ENCODE measurements at regions not wholly inside any gene's neighbourhood (a gene's known extent, or its start where the extent isn't known, plus 50 kb on each side); places are given as distances from the start of the nearest gene placed in this dataset.

DNA sequence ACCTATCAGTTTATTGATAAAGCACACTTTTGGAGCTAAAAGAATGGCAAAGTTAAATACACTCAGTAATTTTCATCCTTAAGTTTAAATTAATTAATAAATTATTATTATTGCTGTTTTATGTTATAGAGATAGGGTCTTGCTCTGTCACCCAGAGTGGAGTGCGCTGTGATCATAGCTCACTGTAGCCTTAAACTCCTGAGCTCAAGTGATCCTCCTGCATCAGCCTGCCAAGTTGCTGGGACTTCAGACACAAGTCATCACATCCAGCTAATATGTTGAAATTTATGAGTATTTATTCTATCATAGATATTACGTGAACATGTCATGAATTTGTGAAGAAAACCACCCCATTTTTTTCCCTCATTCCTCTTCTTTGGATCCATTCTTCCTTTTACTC lies 64.2 kb downstream of the GJA1 start:
- DNase-seq = no peak

DNA sequence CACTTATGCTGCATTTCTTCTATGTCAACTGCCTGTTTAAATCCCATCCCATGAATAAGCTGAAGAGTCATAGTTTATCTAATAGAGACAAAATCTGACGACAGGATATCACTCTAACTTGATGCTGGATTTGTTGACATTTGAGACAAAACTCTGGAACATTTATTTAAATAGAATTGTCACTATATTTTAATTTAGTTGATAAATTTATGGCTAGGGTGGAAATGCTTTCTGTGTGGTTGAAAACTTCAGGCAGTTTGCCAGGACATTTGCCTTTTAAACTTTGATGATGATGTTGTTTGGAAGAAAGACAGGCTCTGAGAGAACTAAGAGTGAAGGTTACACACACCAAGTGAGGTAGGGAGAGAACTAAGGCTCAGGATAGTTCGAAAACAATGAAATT lies 68.1 kb downstream of the GJA1 start:
- no peak for DNase-seq

DNA sequence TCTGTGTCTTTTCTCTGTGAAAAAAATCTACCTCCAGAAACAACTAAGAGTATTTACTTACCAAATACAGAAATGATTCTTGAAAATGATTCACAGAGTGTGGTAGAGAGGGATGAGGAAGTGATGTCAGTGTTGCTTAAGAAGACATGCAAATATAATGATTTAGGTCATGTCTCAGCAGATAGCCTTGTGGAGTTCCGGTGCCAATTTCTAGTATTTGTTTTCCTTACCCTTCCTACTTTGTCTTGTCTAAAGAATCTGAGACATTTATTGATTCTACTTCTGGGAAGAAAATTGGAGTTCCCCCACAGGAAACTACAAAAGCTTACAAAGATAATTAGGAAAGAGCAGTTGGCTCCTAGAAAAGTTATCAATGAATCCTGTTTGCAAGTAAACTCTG lies 68.8 kb downstream of the GJA1 start:
- peak; percentile 62 for DNase-seq

DNA sequence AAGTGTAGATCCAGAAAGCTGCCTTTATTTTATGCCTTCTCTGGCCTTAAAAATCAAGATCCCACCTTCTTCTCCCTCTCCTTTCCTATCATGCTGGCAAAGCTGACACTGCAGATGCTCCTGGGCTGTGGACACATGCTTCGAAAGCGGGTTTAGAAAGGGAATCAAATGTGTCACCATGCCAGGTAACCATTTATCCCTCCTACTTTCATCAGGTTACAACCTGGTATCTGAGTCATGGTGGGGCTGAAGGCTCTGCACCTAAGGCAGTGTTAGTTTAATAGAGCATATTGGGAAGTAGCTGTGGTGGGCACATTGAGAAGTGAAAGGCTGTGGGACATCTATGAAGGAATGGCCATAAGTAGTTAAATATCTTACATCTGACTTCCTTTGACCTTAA lies 69.8 kb downstream of the GJA1 start:
- peak; percentile 3 for DNase-seq

- DNase-seq = no peak
Measured at GRCh38 chr6:121506761-121507754, 71.6 kb downstream of the GJA1 start.

DNA sequence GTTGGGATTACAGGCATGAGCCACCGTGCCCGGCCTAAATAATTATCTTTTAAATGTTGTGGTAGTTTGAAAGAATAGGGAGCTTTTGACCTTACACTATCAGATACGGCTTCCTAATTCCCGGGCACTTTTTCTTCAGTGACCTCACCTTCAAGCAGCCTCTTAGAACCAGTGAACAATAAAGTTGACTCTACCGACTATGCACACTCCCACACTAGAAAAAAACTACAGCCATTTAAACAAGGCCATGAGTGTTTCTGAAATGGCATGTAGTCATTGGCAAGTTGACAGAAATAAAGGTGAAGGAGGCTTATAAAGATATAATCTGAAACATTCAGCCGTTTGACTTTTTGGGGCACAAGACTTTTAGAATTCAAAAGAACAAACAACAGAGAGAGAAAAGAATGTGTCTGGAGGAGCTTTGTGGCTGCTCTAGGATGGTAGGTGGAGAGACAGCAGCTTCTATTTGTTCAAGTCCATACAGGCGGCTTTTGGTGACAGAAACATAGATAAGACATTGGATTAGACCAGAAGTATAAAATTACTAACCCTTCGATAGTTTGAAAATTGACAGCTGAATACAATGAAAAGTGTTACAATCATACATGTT lies 75.2 kb downstream of the GJA1 start:
- no peak for DNase-seq

GRCh38 chr6:121515630-121516265 lies 80.3 kb downstream of the GJA1 start:
- no peak for DNase-seq

DNA sequence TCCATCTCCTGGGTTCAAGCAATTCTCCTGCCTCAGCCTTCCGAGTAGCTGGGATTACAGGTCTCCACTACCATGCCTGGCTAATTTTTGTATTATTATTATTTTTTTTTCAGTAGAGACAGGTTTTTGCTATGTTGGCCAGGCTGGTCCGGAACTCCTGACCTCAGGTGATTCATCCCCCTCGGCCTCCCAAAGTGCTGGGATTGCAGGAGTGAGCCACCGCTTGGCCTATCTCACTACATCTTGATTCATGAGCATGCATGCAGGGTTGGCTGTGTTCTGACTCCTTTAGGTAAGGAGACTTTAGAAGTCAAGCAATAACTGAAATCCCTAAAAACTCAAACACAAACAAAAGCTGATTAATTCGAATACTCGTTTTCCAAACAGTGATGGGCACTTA lies 80.9 kb downstream of the GJA1 start:
- DNase-seq = no peak

DNA sequence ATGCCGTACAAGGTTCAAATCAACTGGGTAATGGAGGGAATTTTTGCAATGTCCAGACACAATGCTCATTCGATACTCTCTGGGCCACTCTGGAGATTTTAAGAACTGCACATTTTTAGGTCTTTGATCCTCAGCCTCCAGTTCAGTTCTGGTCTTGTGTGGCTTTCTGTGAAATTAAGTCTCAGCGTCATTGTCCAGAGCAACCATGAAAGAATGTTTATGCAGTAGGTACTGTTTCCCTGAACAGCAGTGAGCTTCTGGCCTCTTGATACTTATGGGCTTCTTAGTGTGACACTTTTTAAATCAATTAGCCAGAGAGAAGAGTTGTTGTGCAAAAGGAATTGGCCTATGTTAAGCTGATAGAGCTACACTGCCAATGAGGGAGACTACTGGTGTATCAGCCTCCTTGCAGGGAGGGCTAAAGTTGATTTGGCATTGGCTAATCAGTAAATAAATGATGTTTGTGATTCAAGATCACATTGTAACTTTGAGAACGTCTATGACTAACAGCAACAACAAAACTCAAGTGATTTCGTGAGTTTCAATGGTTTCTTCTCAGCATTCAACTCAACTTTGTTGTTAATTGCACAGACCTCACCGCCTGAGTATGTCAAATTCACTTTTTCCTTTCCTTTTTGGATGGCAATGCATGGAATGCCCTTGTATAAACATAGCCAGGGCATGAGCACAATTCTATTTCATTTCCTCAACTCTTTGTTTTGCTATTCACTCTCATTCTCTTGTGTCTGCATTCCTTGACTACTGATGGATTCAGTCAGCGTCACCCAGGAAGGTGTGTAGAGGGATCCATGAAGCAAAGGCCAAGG lies 85.1 kb downstream of the GJA1 start:
- DNase-seq = no peak

DNA sequence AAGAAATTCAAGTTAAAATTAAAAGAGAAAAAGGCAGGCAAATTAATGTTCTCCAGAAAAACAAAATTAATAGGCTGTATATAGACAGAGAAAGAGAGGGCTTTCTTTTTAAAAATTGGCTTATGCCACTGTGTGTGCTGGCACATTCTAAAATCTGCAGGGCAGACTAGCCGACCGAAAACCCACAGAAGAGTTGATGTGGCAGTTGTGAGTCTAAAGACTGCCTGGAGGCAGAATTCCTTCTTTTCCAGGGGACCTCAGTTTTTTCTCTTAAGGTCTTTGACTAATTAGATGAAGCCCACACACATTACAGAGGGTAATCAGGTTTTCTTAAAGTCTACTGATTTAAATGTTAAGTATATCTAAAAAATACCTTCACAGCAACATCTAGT lies 85.7 kb downstream of the GJA1 start:
- no peak for DNase-seq

DNA sequence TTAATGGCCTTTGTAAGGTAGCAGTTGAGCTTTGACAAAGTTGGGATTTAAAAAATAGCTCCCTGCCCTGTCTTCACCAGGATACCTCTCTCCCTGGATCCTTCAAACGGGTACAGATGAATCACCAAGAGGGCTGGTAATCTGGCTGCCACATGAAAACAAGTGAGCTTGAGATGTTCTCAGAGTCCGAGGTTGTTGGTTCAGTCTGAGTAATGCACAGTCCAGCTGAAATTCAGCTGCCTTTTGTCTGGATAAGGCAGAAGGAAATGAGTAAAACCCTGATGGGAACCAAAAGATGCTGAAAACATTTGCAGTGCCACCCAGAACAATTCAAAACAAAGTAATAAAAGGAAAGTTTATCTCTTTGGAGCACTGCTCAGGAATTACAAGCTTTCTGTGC lies 86.8 kb downstream of the GJA1 start:
- DNase-seq = no peak

DNA sequence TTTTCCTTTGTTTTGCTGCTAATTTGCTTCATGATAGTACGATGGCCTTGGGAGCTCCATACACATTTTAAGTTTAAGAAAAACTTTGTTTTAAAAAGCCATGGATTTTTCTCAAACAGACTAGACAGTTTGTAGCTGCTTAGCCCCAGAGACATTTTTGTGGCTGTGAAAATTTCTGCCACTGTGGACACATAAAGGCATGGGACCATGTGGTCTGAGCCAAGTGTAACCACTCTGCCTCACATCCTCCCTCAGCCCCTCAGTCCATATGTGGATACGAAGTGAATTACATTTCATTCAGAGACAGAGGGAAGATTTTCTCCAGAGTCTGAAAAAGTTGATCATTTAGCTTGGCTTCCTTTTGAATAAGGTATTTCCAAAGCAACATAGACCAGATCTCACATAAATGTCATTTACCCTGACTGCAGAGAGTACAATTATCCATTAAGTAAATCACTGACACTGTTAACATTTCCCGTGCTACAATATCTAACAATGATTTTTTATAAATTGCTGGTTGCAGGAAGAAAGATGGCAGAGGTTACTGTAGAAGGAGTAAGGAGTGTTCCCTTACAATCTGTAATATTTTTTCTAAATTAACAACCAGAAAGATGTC lies 87.4 kb downstream of the GJA1 start:
- no peak for DNase-seq

DNA sequence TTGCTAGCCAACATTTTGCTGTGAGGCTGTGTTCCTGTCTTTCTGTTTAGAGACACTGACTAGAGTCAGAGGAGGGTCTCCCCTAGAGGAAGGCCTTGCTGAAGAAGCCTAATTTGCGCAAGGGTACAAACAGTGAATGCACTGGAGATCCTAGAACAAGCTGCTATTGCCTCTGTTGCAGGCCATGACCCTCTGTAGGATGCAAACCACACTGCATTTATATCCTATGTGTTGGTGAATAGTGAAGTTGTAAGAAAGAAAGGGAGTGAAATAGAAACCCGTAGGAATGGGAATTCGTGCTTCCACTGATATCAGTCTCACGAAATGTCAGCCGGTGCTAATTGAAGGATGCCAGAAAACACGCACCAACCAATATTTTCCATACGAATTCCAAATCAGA lies 88.2 kb downstream of the GJA1 start:
- no peak for DNase-seq

DNA sequence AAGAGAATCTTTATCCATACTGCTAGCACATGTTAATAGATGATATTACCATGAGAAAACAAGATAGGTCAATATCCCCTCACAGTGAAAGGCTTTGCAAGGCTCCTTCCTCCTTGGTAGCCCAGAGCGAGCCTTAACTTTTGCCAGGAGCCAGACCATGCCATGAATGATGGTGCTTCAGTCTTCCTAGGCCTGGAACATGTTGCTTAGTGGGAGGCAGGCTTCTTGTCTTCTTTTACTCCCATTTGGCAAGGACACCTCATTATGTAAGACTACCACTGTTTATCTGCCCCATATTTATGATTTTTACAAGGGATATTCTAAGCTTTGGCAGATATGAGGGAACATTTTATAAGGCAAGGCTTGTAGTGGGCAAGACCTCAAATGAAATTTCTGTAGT lies 90.8 kb downstream of the GJA1 start:
- no peak for DNase-seq

DNA sequence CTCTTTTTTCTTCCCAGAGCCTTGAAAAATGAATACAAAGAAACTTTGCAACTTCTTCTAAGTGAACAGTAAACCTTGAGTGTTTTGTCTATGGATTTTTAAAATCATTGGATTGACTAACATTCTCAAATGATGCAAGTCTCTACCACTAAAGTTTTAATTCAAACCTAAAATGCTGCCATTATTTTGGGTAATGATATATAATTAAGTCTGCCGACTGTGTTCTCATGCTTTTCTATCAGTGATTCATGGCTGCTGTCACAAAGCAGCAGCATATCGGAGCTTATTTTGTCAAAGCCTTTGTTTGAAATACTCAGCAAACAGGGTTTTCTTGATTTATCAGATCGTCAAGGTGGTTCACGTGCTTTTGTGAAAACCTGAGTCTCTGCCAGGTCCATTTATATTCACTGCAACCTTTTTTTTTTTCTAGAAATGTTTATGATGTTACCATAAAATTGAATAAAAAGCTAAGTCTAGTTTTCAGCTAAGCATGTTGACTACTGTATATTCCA lies 96.3 kb downstream of the GJA1 start:
- DNase-seq = no peak

DNA sequence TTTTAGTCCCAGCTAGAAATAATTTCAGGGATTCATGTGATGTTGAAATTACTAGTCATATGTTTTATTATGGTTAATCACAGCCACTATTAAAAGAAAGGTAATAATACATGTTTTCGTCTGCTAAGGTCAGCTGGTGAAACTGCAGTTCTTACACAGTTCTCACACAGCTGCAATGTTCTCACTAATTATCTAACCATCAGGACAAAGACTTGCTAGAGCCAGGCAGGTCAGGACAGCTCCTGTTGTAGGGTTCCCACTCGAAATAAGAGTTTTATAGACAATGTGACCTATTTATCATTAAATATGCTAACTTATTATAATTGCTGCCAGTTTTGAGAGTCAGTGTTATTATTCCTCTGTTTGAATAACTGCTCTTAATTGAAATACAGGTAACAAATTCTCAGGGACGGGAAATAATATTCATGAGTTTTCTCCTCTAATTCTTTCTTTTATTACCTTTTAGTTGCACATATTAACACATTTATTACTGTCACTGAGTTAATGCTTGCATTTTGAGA lies 97.9 kb downstream of the GJA1 start:
- DNase-seq = no peak

DNA sequence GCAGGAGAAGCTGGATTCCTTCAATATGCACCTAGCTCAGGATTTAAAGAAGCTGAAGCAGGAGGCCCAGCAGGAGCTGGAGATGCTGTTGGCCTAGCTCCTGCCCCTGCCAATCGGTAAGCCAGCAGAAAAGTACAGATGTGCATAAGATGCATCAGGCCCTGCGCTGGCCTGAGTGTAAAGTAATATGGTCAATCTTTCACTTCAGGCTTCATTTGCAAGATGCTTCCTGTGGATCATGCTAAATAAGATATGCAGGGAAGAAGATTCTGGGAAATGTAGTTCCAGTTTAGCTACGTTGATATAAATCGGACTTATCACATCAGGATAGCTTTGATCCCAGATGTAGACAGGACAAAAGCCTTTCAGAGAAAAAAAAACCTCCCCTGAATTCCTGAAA lies 100.3 kb downstream of the GJA1 start:
- no peak for DNase-seq

- no peak for DNase-seq
Measured at GRCh38 chr6:121536345-121536744, 100.9 kb downstream of the GJA1 start.

DNA sequence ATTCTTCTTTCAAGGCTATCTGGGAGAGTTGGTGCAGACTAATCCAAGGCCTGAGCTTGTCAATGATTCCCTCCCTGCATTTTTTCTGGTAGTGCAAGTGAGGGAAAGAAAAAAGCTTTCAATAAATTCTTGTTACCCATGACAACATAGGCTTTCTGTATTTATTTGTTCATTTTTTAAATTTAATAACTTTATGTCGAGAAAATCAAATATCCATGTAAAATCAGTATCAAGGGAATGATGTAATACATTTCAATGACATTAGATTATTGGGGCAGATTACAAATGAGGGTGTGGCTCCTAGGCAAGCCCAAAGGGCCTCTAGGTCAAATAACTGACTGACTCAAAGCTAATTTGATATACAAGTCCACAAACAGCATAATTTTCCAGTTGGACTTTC lies 104.0 kb downstream of the GJA1 start:
- no peak for DNase-seq

DNA sequence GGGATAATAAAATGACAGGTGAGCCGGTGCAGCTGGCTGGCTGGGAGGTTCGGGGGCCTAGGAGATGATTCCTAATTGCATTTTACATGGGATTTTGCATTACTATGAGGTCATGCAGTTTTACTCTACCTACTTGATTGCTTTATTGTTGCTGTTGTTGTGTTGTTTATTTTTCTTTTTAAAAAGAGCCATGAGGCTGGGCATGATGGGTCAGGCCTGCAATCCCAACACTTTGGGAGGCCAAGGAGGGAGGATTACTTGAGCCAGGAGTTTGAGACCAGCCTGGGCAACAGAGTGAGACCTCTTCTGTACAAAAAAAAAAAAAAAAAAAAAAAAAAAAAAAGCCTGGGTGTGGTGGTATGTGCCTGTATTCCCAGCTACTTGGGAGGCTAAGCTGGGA lies 104.8 kb downstream of the GJA1 start:
- no peak for DNase-seq

DNA sequence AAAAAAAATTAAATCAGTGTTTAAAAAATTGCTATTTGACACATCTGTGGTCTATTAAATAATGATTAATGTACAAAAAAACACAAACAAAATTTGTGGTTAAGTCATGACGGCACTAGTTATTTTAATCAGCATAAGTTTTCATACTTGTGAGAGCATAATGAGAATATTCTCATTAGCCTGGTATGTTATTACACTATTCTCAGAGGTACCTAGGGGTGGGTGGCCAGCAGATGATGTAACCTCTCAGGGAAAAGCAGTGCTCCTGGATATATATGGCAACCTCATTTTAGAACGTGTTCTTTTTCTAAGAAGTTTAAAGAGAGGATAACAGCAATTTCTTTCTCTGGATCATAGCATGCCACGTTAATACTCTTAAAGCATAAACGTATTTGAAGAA lies 109.2 kb downstream of the GJA1 start:
- no peak for DNase-seq

GRCh38 chr6:121548131-121548530 lies 112.7 kb downstream of the GJA1 start:
- no peak for DNase-seq
